NCI-H774 (cell line): ENCODE measurements at regions not wholly inside any gene's neighbourhood (a gene's known extent, or its start where the extent isn't known, plus 50 kb on each side); places are given as distances from the start of the nearest gene placed in this dataset.

ENCODE experiments used
- DNase-seq: peaks from one replicate; lab custom pipeline; 2025; lab: John Stamatoyannopoulos, UW

DNA sequence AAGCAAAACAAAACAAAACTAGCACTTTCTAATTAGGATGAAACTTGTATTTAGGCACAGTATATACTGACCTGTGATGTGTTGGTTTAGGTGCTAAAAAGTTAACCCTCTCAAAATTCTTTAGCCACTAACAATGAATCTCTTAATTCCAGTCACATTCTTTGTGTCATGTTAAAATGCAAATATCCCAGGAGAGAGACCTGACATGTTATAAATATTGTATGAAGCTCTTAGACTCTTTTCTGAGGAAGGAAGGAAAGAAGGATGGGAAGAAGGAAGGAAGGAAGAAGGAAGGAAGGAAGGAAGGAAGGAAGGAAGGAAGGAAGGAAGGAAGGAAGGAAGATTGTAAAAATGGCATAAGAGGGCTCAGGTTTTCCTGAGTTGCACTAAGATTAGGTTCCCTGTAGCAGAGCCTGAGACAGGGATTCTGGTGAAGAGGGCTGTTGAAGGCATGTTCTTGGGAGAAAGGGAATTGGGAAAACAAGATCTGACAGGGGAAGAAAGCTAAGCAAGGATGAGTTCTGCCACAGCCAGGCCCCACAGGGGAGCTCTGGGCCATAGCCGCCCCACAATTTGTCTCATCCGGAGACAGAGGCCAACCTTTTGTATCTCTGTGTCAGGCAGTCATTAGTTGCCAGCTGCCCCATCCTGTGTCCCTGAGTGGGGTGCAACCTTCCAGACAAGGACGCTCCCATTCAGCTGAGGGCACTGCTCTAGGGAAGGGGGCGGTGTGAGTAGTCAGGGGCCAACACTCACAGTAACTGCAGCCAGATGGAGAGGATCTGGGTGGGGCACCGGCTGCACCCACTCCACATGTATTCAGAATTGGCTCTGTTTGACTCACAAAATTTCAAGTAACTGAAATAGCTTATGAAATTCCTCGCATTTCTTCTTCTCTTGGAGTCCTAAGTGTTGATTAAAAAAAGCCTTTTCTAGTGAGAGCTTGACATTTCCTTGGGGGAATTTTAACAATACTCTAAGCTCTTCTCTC, 189.3 kb upstream of the ARG1 start:
- DNase-seq = no peak

DNA sequence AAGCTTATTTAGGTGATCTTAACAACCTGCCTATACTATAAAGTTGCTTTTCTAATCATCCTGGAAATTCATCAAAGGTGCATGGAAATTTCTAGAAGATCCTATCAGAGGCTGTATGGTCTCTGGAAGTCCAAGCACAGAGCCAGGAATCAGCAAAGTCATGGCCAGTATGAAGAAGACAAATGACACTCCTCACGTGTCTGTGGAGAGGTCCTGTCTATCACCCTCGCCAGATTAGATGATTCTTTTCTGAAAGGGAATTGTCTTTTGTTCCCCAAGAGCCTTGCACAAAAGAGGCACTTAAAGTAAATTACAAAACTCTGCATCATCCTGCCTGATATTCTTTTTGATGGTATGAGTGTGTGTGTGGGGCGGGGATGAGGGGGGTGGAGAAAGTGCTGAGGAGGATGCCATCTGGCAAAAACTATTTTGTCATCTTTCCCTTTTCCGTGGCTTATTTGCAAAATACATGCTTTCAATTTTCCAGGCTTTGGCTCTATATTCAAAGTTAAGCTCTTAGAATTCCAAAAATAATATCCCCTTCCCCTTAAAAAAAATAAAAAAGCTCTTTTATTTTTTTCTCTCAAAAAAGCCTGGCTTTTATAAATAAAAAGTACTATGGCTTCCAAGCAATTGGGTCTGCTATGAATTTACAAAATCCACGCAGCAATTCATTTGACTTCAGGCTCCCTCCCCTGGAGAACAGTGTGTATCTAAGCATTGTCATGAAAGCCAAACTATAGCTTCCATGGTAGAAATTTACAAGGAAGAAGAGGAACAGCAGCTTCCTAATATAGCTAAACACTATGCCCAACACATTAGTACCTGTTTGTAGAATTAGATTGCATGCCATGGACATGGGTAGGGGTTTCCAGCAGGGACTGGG, 185.2 kb upstream of the ARG1 start:
- no peak for DNase-seq

DNA sequence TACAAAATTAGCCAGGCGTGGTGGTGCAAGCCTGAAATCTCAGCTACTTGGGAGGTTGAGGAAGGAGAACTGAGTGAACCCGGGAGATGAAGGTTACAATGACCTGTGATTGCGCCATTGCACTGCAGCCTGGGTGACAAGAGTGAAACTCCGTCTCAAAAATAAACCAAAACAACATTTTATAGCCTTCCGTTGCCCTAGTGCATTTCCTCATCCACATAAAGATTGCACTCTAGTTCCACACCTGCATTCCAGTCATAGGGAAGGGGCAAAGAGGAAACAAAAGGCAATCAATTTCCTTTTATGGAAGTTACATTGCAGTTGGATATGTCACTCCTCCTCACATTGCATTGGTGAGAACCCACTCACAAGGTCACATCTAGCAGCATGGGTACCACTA, 182.7 kb upstream of the ARG1 start:
- DNase-seq = no peak

DNA sequence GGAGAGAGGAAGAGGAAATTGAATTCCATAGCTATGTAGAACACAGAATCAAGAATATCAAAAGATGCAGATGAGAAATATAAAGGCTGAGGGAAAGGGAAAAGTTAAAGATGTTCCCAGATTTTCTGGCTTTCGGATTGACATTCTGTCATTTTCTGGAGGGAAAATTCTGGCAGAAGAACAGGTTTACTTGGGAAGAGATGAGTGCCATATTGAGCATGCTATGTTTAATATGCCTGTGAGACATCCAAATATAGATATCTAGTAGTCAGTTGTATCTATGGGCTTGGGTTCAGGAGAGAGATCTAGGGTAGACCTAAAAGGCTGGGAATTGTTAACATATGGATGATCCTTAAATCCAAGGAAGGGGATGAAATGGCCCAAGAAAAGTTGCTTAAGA, 181.9 kb upstream of the ARG1 start:
- DNase-seq = no peak

DNA sequence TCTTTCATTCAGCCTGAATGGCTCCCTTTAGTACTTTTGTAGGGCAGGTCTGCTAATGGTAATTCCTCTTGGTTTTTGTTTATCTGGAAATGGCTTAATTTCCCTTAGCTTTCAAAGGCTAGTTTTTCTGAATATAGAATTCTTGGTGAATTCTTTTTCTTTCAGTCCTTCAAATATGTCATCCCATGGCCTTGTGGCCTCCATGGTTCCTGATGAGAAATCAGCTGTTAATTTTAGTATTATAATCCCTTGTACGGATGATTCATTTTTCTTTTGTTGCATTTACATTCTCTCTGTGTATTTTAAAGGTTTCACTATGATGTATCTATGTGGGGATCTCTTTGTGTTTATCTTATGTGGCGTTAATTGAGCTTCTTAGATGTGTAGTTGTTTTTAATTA, 179.6 kb upstream of the ARG1 start:
- DNase-seq = no peak

DNA sequence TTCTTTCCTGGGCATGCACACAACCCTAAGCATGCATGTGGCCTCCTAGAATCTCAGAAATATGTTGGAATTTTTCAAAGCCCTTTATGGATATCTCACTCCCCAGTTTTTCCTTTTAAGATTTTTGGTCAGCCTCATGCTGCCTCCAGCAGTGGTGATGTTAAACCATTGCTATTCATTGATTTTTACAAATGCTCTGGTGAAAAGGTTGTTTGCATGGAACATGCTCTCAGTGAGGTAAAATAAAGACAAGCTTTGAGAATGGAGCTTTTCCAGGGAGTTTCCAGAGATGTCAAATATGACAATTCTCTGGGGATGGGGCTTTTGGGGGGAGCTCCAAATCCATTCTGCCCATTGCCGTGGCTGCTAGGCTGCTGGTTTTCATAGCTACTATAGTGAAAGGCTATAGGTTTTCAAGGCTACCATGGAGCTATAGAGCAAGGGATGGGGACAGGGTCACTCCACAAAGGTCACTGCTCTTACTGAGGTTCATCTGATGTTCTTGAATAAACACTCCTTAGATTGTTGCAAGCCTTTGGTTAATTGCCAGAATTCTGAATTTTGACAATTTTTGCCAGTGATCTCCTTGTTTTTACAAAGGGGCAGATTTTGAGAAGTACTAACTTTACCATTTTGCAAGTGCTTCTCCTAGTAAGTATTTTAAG, 178.1 kb upstream of the ARG1 start:
- DNase-seq = no peak

DNA sequence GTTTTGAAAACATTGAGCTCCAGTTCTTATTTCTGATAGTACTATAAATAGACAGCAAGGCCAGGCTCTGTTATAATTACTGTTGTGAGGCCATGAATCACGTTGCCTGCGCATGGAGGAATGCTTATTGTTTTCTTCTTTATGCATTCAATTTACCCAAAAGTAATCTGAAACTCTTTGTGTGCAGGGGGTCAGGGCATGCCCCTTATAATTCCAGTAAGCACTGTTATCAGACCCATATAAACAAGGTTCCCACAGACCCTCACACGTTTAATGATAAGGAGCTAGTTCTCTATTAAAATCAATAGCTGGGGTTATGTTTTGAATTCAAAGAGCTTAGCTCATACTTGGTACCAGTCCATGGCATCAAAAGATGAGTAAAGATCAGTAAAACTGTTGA, 174.8 kb upstream of the ARG1 start:
- no peak for DNase-seq

DNA sequence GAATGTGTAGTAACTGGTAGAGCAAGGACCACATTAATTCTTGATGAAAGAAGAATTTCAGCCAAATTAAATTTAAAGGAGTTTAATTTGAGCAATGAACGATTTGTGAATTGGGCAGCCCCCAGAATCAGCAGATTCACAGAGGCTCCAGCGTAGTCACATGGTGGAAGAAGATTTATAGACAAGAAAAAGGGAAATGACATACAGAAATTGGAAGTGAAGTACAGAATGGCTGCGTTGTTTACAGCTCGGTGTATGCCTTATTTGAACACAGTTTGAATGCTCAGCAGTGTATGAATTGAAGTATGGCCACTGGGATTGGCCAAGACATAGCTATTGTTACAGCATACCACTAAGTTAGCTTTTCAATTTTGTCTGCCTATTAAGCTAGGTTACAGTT, 173.6 kb upstream of the ARG1 start:
- no peak for DNase-seq

DNA sequence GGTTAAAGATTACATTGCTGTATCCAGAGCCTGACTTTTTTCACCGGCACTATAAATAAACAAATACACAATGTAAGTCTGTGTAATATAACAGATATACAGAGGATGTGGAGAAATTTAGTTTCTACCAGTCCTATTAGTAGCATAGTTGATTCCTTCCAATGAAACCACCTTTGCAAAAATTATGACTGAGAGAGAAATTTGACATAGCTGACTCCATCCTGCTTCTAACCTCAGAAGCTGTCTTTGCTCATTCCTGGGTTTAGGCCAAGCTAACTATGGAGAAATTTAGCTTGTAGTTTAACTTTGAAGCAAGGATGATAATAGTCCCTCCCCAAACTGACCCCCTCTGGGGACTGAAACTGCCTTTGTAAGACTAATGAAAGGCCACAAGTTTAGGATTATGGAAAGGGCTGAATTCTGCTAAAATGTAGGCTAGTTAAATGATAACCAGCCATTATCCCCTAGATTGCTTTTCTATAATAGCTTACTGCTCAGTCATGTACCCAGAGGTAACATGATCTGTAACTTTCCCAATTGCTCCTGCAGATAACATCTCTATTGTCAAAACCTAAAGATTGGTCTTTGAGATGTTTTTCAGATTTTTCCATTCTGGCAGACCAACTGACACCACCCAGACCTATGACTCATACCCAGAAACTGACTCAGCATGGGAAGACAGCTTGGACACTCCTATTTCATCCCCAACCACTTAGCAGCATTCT, 172.8 kb upstream of the ARG1 start:
- DNase-seq = no peak

DNA sequence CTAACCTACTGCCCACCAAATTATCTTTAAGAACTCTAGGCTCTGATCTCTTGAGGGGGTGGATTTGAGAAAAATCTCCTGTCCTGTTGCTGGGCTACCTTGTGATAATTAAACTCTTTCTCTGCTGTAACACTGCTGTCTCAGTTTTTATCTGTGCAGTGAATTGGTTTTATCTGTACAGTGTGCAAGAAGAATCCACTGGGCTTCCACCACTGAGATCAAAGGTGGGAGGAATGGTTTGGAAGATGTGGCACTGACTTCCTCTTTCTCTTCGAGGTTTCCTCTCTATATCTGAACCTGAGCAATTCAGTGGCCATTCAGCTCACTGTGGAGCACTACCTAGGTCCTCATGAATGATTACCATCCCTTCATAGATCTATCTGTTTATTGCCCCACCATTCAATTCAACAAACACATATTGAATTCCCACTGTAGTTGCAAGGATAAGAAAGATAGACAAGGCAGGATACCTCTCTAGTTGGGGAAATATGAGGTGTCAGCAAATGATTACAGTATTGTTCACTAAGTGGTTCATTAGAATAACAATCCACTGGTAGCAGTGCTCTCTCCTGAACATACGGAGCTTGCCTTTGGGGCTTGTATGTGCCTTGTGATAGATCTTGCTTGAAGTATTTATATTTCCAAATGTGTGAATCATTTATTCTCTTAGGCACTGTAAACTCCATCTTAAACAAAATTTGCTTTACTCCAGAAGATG, 172.1 kb upstream of the ARG1 start:
- DNase-seq = no peak

DNA sequence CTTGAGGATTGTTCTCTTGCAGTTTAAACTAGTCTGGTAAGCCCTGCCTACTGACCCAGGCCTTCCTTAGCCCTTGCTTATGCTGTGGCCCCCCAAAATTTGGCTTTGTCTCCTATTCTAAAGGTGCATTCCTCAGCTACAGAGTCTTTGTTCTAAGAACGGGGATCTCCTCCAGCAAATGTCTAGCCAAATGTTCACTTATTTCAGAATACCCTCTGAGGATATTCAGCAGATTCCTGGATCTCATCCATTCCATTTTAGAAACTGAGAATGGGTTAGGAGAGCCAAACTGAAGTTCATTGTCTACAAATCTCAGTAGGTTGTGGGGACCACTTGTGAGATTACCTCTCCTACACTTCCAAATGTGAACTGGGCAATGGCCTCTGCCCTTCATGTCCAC, 164.2 kb upstream of the ARG1 start:
- no peak for DNase-seq

DNA sequence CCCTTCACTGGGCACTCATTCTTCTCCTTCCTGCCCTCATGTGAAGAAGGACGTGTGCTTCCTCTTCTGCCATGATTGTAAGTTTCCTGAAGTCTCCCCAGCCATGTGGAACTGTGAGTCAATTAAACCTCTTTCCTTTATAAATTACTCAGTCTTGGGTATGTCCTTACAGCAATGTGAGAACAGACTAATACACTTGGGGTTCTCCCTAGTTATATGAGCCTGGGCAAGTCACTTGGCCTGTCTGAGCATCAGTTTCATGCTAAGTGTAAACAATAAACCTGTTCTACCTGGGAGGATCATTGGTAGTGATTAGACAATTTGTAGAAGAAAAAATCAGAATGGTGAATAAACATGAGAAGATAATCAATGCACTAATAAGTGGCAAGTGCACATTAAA, 162.2 kb upstream of the ARG1 start:
- DNase-seq = no peak

DNA sequence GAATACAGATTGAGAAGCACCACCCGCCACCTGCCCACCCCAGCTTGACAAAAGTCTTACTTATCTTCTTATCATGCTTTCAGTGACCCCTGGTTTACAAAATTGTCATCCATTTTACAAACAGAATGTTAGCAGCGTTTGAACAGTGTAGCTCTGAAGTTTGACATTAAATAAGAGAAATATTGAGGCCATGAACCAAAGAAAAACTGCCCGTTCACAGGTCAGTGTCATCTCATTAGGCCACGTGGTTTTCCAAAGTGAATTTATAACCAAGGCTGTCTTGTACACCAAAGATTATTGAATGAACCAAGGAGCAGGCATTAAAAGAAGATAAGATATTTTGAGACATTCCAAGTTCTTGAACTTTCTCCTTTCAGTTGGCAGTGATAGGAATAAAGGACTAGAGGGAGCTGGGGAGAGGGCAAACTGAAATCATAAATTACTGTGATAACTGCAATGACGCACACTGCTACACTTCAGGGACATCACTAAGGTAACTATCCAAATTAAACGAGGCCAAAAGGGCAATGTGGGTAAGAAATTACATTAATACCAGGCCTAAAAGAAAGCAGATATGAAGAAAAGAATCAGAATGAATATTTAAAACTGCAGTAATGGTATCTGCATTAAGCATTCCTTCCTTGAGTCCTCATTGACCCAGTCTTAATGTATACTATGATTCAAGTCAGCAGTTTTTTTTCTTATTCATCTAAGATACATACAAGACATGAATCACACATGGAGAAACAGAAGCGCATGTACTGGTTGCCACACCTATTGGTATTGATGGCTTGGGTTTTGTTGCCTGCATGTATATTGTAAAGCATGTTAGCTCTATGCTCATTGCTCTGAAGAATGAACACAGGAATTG, 159.8 kb upstream of the ARG1 start:
- DNase-seq = no peak

DNA sequence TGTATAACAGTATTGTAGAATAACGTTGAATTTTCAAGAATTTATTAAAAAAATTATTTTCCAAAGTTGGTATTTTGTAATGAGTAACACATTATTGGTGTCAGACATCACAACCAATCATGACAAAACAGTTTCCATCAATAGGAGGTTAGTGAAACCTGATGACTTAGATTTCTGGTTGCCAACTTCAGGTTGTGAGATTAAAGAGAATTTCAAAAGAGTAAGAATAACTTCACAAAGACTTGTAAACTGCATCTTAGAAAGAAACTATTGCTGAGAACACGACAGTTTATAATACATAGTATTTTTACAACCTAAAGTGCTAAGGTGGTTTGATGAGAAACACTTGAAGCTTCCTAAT, 159.2 kb upstream of the ARG1 start:
- no peak for DNase-seq

DNA sequence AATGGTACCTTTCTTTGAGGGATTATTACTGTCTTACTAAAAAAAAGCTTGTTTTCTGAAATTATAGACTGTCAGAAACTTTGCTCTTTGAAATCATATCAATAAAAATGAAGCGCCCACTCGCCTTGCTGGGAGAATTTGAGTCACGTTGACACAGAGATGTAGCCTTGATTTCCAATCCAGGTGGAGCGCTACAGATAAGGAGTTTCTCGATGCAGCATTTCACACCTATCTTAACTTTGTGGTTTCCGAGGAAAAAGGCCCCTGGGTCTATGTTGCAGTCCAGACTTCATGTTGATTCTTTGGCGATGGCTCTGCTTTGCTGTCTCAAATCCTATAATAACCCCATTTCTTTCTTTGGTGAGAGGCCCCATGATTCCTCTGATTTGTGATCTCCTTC, 158.1 kb upstream of the ARG1 start:
- no peak for DNase-seq

DNA sequence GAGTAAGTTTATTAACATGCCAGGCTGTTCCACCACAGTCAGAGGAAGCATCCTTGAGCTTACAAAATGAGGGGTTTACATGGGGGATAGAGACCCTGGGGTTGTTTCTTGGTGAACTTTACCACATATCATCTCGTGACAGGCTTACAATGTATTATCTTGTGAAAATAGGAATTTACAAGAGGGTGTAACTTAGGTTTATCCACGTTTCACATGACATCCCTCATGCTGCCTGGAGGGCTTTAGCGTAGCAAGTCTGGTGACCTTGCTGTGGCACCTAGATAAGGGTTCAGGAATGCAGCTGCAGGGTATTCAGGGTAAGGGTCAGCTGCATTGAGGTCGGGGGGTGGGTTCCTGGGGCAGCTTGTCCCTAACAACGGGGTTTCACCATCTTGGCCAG, 154.6 kb upstream of the ARG1 start:
- no peak for DNase-seq

DNA sequence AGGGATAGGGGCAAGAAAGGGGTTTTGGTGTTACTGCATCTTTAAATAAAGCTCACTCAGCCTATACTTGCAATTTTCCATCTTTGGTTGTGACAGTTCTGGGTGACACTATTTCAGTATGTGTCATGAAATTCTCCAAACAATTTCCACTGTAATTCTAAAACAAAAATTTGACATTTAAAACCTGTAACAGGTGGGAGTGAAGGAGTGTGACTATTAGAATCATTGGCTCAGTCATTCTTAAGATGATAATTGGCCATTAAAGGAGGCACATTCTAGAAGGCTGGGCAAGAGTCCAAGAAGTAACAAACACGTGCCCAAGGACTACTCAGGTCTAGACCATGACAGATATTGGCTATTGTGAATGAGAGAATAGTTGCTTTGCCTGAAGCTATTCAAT, 153.3 kb upstream of the ARG1 start:
- DNase-seq = no peak

DNA sequence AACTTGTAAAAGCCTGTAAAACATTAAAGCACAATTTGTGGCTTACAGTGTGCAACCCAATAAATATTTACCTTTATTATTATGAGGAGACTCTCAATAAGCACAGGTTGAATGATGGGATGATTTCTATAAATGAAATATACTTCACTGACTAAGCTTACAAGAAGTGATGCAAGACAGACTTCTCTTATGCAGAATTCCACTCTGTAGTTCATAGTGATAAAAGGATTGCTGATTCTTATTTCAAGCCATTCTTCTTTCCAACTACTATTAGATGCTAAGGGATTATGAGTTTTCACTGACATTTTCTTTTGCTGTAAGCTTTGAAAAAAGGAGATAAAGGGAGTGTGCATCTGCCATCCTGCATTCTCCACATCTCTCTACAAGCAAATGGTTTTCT, 149.0 kb upstream of the ARG1 start:
- DNase-seq = no peak

DNA sequence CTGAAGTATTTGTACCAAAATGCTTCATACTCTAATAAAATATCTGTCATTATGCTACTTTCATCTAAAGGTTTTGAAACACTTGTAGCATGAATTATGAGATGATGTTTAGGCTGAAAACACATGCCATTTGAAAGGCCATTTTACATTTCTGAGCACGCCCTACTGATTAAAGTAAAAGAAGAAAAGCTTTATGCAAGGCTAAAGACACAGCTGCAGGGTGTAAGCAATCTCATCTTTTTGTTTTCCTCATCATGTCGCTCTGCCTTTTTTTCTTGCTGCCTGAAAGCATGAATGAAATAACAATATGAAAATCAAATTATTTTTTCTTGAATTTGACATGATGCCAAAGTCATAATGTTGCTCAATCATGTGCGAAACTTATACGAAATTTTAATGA, 148.6 kb upstream of the ARG1 start:
- DNase-seq = no peak

DNA sequence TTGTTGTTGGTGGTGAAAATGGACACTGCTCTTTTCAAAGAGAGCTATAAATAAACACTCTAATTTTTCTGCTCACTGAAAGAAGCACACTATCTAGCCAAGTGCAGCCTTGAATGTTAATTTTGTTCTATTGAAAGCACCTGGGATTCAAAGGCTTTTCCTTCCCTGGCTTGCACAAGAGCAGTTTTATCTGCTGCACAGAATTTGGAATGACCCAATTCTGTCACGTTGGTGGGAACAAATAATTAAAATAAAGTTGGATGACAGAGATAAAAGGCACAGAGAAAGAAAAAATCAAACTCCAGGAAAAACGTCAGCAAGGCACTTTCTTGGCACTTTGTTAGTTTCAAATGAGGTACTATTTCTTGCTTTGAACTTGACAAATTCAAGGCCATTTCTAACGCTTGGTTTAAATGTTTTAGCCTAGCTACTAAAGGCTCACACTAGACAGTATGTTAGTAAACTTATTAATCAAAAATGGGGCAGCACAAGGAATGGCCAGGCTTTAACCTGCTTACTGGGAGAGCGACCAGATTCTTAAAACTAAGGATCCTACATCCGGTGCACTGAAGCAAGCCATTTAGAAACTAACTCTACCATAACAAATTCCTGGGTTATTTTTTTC, 145.5 kb upstream of the ARG1 start:
- no peak for DNase-seq
